HG03575 (cell line): ENCODE measurements at regions not wholly inside any gene's neighbourhood (a gene's known extent, or its start where the extent isn't known, plus 50 kb on each side); places are given as distances from the start of the nearest gene placed in this dataset.

ENCODE experiments used
- ATAC-seq: cut with Tn5 transposase; IDR thresholded peaks from one replicate; pipeline ENCODE4 v1.9.1; 2021; ENCODE audit not compliant: unreplicated experiment, insufficient number of reproducible peaks, low FRiP score; ENCODE audit errors: extremely low read depth

DNA sequence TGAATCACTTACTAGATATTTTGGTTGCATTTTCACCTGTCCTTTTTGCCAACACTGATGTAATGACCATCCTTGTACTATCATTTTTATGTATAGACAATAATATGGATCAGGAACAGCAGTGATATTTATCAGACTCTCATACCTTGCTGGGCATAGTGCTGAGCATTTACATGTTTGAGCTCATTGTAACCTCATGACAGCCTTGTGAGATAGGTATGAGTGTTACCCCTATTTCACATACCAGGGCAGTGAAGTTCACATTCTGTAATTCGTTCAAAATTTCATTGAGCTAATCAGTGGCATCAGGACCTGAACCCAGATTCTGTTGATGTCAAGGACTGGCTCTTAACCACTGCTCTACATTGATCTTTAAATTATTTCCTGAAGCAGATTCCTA, 221.5 kb upstream of the TBL1XR1 start:
- ATAC-seq, result no peak

DNA sequence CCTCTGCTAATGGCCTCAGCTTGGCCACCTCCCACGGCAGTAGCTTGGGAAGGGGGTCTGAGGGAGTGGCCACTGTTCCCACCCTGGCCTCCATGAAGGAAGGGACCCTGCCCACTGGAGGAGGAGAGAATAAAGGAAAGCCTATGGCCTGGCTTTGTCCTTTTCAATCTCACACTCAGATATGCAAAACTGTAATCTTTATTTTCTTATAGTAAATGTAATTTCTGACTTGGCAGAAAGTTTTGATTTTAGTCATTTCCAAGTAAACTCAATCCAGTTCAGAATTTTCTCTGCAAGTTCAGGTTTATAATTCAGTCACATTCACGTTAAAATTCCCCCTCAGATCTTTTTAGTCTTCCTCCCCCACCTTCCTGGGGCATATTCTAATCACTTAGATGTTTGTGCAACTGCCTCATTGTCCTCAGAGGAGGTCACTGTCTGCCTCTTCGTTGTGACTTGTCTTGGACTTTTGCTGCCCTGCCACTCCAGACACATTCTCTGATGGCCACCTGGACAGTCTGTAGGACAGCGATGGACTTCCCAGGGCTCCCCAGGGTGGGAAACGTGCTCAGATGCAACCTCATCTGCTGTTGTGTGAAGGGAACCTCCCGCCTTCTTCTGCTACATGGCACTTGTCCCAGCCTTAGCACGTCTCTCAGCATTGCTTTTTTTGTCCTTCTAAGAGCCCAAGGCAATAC, 222.8 kb upstream of the TBL1XR1 start:
- no peak for ATAC-seq

DNA sequence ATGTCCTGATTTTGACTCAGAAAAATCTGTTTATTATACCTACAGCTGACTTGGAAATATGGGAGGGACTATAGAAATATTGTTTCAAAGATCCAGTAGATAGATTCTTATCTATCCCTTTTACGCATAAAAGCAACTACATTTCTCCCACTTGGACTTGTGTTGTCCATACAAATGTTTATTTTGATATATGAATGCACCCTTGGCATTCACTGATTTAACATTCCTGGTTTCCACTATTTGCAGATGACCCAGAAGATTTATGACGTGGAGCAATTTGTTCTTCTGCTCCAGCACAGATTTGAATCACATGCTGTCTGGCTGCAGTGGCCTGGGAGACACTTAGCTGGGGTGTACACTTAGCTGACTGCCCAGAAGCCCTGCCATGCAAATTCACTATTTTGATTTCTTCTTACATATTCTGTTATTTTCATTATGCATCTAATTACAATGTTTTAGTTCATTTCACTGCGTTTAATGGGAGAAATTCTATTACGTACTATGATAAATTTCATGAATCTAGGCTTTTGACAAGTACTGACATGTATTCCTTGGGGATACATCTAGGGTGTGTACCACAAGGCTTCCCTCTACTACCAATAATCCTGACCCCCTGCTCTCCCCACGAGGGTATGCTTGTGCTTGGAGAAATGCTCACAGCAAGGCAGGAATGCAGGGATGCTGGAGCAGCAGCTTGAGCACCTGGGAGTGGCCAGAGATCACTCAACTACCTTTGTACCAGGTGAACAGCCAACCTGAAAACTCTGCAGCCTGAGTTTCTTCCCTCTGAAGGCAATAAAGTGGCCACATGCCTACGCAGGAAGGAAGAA, 223.6 kb upstream of the TBL1XR1 start:
- no peak for ATAC-seq

DNA sequence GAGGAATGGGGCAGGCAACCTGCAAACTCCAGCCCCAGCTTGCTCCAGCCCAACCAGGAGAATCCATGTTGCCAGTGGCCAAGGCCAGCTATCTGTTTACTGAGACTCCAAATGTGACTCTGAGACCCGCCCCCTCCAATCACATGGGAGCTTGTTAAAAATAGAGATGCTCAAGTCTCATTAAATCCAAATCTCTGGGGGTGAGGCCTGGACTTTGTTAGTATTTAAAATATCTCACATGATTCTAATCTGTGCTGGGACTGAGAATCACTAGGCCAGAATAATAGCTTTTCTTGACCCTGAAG, 224.2 kb upstream of the TBL1XR1 start:
- ATAC-seq, result no peak

DNA sequence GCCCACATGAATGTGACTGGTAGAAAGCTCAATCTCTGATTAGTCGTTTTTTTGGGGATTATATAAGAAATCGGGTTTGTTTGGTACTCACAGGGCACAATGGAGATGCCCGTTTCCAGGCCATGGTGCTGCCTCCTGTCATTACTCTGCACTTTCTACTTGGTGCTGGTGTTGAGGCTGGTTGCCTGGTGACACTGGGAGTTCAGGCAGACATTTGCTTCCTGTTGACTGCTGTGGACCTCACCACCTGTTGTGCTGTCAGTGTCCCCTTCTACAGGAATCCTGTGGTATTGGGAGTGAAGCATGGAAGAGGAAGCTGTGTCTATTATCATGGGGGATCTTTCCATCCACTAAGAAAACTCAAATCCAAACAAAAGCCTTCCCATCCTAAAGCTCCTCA, 227.2 kb upstream of the TBL1XR1 start:
- no peak for ATAC-seq

DNA sequence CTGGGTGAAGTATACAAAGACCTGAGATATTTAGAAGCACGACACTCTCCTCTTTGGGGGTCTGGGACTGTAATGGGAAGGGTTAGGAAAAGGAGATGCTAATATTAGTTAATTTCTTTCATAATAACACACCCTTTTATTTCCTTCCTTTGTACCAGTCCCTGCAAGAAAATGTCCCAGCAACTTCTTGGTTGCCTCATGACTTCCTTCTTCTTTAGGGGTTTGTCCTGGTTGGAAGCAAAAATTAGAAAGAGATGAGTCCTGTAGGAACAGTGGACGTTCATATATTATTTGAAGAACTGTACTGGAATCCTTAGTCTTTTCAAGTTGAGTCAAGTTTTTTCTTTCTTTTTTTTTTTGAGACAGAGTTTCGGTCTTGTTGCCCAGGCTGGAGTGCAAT, 227.8 kb upstream of the TBL1XR1 start:
- ATAC-seq, result no peak

DNA sequence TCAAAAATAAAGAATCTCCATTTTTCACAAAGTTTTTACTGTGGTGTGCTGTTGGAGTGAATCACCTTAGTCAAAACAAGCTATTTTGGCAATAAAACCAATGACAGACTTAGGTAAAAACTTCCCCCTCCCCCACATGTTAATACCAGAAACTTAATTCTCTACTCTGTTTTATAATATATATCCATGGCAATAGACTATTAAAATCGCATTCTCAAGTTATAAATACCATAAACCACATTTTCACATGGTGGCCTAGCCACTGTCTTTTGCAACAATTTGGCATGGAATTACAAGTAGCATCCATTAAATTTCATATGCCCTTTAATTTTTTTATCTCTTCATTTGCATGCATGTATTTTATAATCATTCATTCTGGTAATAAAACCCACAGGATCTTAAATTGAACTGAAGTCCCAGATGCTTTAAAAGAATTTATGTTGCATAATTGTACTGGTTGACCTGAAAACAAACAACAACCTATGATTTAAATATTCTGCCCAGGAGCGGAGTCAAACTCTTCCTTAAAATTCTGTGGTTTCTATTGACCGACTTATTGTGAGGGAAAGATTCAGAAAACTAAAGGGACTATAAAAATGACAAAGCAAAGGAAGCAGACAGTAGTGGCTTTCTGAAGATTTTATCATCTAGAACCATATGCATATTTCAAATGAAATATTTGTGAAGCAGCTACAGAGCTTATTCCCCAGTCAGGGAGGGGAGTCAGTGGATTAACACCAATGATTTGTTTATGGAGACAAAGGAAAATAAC, 229.0 kb upstream of the TBL1XR1 start:
- no peak for ATAC-seq

DNA sequence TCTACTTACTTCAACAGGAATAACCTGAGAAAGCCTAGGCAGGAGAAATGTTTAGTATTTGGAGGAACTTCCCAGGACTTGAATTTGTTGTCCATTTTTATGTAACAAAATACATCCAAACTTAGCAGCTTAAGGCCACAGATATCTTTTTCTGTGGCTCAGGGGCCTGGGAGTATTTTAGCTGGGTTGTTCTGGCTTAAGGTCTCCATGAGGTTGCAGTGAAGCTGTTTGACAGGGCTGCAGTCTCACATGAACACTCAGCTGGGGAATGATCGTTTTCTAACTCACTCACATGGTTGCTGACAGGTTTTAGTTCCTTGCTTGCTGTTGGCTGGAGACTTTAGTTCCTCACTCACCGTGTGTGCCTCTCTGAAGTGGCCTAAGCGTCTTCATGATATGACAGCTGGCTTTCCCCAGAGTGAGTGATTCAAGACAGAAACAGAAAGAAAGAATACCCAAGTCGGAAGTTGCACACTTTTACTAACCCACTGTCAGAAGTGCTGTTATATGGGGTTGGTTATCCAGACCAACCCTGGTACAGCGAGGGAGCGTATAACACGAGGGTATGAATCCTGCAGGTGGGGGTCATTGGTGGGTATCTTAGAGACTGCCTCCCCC, 229.7 kb upstream of the TBL1XR1 start:
- ATAC-seq, result peak; percentile 99

DNA sequence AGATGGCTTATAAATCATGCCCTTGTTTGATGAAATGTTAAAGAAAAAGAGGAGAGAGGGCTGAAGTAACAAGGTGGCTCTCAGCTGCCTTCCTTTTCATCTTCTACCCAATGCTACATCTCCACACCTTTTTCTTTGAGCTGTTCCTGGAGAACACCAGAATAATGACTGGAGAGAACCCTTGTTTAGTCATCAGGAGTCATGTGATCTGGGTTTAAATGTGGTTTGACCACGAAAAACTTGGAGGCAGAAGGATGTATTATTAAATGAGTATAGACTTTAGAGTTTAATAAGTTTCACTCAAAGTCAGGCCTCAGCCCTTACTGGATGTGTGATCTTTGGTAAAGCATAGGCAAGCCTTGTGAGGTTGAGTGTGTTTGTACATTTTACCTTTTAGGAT, 230.3 kb upstream of the TBL1XR1 start:
- ATAC-seq, result no peak

DNA sequence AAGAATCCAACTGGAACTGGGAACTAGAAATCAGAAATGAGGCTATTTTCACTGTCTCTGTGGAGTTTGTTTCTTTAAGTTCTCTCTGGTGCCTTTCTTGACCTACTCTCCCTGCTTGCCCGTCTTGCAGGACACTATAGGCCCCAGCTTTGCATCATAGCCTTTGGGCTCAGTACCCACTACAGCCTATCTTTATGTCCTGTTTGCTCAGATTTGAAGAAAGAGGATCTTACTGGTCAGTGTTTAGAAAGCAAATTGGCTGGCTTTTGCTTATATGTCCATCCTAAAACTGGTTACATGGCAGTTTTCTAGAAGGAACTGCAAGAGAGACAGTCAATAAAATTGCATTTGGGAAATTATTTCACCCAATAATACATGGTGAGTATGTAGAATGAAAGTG, 231.8 kb upstream of the TBL1XR1 start:
- ATAC-seq, result no peak

DNA sequence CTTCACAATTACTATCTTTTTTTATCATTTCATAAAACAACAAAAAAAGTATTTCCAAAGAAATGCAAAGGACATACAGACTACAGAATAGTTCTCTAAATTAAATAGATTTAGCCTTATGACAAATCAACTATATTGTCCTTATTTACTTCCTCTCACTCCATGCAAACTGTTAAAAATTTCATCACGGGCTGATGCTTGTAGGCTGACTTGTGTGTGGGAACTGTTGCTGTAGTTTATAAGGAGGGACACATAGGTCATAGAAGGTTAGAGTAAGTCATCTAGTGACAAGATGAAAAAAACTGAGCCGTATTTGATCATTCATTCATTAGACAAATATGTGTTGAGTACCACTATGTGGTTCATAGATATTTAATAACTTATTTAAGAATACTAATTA, 232.5 kb upstream of the TBL1XR1 start:
- ATAC-seq, result no peak

DNA sequence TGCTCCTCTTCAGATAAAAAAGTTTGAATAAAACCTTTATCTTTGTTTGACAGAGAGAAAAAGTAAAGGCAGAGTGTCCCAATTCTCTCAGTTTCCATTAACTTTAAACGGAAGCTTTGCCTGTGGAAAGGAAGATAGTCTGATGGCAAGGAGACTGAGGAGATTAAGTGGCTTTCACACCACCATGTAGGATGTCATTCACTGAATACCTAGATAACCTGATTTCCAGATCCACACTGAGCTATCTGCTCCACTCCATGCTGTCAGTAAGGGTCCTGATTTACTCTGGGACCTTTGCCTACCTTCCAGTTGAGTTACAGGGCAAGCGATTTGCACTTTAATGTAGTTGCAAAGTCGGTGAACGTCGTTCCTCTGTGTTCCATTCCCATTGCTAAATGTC, 233.4 kb upstream of the TBL1XR1 start:
- ATAC-seq, result no peak

DNA sequence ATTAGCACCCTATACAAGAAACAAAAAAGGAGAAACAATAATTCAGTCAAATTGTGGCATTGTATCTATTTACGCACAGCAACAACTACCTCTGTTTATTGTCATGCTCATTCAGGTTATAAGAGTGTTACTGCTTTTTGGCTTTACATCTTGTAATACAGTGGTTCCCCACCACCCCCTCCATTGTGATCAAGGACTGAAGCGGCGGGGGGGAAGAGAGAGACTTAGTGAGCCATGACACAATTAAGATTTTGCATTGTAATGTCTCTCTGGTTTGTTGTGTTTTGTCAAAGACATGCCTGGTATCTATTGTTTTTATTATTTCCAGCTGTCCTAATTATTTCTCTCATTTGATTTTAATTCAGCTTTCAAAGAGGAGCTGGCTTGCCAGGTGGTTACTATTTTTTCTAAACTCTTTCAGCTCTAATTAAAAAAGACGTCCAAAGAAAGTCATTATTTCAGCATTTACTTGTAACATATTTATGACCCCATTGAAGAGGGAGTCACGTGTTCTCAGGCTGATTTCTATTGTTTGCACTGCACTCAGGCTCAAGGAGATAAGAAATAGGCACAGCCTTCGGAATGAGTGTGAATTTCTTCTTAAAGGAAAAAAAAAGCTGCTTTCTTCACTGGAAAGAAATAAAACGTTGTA, 234.4 kb upstream of the TBL1XR1 start:
- no peak for ATAC-seq

DNA sequence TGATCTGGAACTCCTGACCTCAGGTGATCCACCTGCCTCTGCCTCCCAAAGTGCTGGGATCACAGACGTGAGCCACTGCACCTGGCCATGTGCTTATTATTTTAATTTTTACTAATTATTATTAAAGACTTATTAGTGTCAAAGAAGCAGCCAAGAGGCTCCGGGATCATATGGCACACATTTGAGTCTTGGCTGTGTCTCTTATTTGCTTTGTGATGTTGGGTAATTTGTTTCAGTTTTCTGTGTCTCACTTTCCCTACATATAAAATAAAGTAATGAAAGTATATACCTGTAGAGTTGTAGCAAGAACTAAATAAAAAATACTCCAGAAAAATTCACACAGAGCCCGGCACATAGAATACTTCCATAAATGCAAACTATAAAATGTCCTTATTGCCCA, 238.0 kb upstream of the TBL1XR1 start:
- no peak for ATAC-seq

DNA sequence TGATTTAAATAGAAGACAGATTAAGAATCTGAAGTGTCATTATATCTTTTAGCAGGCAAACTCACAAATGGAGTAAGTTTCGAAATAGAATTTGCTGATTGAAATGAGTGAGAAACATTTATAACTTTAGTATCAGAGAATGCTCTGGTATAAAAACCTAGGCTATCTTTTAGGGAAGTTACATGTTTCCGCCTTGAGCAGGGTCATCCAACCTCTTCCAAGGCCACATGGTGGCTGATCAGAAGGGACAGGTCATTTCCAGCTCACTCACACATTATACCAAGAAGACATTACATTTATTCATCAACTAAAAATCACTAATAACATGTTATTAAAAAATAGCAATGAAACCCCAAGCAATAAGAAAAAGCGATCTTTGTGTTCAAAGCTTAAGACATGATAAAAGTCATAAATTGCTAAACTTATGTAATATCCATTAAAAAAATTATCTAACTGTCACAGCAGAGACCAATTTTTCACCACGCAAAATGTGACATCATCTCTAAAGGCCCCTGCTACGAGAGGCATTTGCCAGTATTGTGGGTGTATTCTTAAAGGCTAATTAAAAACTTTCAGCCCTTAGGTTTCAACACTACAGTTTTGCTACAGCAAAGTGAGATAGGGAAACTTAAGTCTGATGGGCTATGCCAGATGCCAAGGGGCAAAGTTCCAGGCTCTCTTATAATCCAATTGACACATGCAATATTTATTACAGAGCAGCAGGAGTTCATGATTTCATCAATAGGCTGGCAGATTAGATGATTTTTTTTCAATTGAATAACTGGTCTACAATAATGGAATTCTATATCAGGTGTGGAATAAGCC, 240.4 kb upstream of the TBL1XR1 start:
- no peak for ATAC-seq

DNA sequence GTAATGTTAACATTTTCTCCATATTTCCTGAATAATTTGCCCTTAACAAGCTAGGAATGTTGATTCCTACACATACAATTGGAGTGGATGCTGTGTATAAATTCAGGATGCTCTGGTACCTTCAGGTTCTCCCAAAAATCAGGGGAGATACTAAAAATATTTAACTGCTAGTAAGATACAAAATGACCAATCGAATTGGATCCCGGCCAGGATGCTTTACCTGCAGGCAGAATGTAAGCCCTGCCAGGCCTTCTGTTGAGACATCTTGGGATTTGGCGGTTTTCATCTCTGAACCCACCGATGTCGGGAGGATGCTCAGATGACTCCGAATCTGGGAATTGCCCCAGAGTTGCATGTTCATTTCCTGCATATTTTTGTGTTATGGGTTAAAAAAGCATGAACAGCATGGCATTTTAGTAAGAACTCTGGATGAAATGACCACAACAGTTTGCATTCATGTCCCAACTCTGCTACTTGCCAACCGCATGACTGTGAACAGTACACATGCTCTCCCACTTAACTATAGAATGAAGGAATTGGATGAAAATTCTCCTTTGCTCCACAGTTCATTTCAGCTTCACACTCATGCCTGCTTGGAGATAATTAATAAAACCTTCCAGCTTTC, 241.4 kb upstream of the TBL1XR1 start:
- no peak for ATAC-seq

DNA sequence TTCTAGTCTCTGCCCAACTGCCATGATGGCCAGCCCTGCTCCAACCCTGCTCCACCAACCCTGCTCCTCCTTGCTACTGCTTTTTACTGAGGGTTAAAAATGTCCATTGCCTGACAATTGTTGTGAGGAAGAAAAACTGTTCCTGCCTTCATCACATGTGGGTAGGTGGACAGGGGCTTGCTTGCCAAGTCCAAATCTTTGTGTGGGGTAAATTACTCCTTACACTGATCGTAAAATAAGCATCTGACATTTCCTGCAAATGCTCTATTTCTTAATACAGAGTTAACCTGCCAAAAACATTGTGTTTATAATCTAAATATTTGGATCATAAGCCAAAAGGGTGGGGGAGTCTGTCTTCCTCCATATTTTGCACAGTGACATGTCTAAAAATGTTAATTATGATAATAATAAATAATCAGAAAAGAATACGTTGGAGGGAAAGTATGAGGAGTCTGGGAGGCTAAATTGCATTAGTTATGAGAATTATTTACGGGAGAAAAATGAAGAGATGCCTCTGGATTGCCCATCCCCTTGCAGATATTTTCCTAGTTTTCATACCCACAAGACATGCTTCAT, 242.5 kb upstream of the TBL1XR1 start:
- no peak for ATAC-seq
